WTC11 (cell line): ENCODE measurements at regions not wholly inside any gene's neighbourhood (a gene's known extent, or its start where the extent isn't known, plus 50 kb on each side); places are given as distances from the start of the nearest gene placed in this dataset.

ENCODE experiments used
- ATAC-seq: fragments of 200-7000 bp; cut with Tn5 transposase; 2 replicates; pipeline ENCODE4 v1.10.0; 2021; ENCODE audit warnings: mild to moderate bottlenecking, moderate library complexity
- CTCF ChIA-PET: fragments of 300-600 bp; sonication (Branson Sonifier 250); formaldehyde crosslinking; loops from one replicate; lab custom pipeline; 2021; ENCODE audit warnings: antibody characterized with exemption; lab: Charles Lee
- POLR2A ChIA-PET: fragments of 350-600 bp; sonication (Branson Sonifier 250); formaldehyde crosslinking; loops from one replicate; lab custom pipeline; 2021; ENCODE audit warnings: antibody characterized with exemption; lab: Charles Lee
- DNase-seq: peaks from one replicate; pipeline ENCODE4 v3.0.0; 2021; ENCODE audit warnings: low spot score
- H3K27ac Mint-ChIP-seq: 2 replicates; pipeline ENCODE4 v1.8.0; 2021; ENCODE audit warnings: mixed read lengths
- H3K27me3 Mint-ChIP-seq: 2 replicates; pipeline ENCODE4 v1.8.0; 2021; ENCODE audit warnings: low read depth, mild to moderate bottlenecking, moderate library complexity, mixed read lengths
- H3K36me3 Mint-ChIP-seq: 2 replicates; pipeline ENCODE4 v1.8.0; 2021; ENCODE audit warnings: mixed read lengths
- H3K4me1 Mint-ChIP-seq: 2 replicates; pipeline ENCODE4 v1.8.0; 2022; ENCODE audit warnings: mixed read lengths
- H3K4me3 Mint-ChIP-seq: 2 replicates; pipeline ENCODE4 v1.8.0; 2021; ENCODE audit warnings: mild to moderate bottlenecking, moderate library complexity, mixed read lengths
- H3K9me3 Mint-ChIP-seq: 2 replicates; pipeline ENCODE4 v1.8.0; 2021; ENCODE audit warnings: mixed read lengths
- CREB1 ChIP-seq: sonication (generic); formaldehyde crosslinking; IDR thresholded peaks from 2 replicates; pipeline ENCODE4 v1.8.0; 2023; ENCODE audit warnings: mild to moderate bottlenecking, missing genetic modification reagents
- GRHL2 ChIP-seq: fragments of 250-450 bp; sonication (Bioruptor Pico); IDR thresholded peaks from 2 replicates; pipeline ENCODE4 v1.8.0; 2022; ENCODE audit warnings: mild to moderate bottlenecking, moderate library complexity; ENCODE audit not compliant: insufficient replicate concordance, severe bottlenecking
- HMGA2 ChIP-seq: fragments of 250-450 bp; sonication (Bioruptor Pico); IDR thresholded peaks from 2 replicates; pipeline ENCODE4 v1.4.0; 2021; ENCODE audit warnings: mild to moderate bottlenecking, moderate library complexity
- JUN ChIP-seq: sonication (generic); formaldehyde crosslinking; IDR thresholded peaks from 2 replicates; pipeline ENCODE4 v1.8.0; 2023; ENCODE audit warnings: mild to moderate bottlenecking, missing genetic modification reagents
- MXD4 ChIP-seq: fragments of 250-450 bp; sonication (Bioruptor Pico); IDR thresholded peaks from 2 replicates; pipeline ENCODE4 v1.8.0; 2021; ENCODE audit warnings: mild to moderate bottlenecking, moderate library complexity, borderline replicate concordance
- NFATC4 ChIP-seq: fragments of 250-450 bp; sonication (Bioruptor Pico); IDR thresholded peaks from 2 replicates; pipeline ENCODE4 v1.9.0; 2021; ENCODE audit warnings: mild to moderate bottlenecking
- OVOL2 ChIP-seq: fragments of 250-450 bp; sonication (Bioruptor Pico); IDR thresholded peaks from 2 replicates; pipeline ENCODE4 v1.9.0; 2021; ENCODE audit warnings: mild to moderate bottlenecking, borderline replicate concordance
- SOX15 ChIP-seq: fragments of 250-450 bp; sonication (Bioruptor Pico); IDR thresholded peaks from 2 replicates; pipeline ENCODE4 v1.9.0; 2021; ENCODE audit warnings: mild to moderate bottlenecking
- SP1 ChIP-seq: sonication (generic); formaldehyde crosslinking; conservative IDR thresholded peaks from 2 replicates; pipeline ENCODE4 v1.8.1; 2022; ENCODE audit warnings: missing genetic modification reagents
- ZBTB21 ChIP-seq: sonication (generic); formaldehyde crosslinking; IDR thresholded peaks from 2 replicates; pipeline ENCODE4 v1.8.1; 2023; ENCODE audit warnings: mild to moderate bottlenecking, missing genetic modification reagents, borderline replicate concordance
- ZNF219 ChIP-seq: sonication (generic); formaldehyde crosslinking; IDR thresholded peaks from 2 replicates; pipeline ENCODE4 v1.8.0; 2023; ENCODE audit warnings: missing genetic modification reagents, mild to moderate bottlenecking, borderline replicate concordance
- ZNF232 ChIP-seq: sonication (generic); formaldehyde crosslinking; IDR thresholded peaks from 2 replicates; pipeline ENCODE4 v1.8.0; 2022; ENCODE audit warnings: mild to moderate bottlenecking, missing genetic modification reagents
- ZNF263 ChIP-seq: sonication (generic); formaldehyde crosslinking; IDR thresholded peaks from 2 replicates; pipeline ENCODE4 v1.8.1; 2022; ENCODE audit warnings: low read depth, mild to moderate bottlenecking, moderate library complexity, missing genetic modification reagents
- ZNF317 ChIP-seq: sonication (generic); formaldehyde crosslinking; IDR thresholded peaks from 2 replicates; pipeline ENCODE4 v1.8.1; 2023; ENCODE audit warnings: low read depth, mild to moderate bottlenecking, moderate library complexity, missing genetic modification reagents, borderline replicate concordance
- ZNF671 ChIP-seq: fragments of 250-450 bp; sonication (Bioruptor Pico); IDR thresholded peaks from 2 replicates; pipeline ENCODE4 v1.8.0; 2021; ENCODE audit warnings: mild to moderate bottlenecking
- TF ChIP-seq, protein P1 (sequence below): fragments of 250-450 bp; sonication (Bioruptor Pico); IDR thresholded peaks from 2 replicates; pipeline ENCODE4 v1.9.0; 2021; ENCODE audit warnings: mild to moderate bottlenecking
- TF ChIP-seq, protein P2 (sequence below): sonication (generic); formaldehyde crosslinking; IDR thresholded peaks from 2 replicates; pipeline ENCODE4 v1.8.0; 2023; ENCODE audit warnings: mild to moderate bottlenecking, missing genetic modification reagents
- TF ChIP-seq, protein P3 (sequence below): sonication (generic); formaldehyde crosslinking; IDR thresholded peaks from 2 replicates; pipeline ENCODE4 v1.8.0; 2023; ENCODE audit warnings: missing genetic modification reagents
- TF ChIP-seq, protein P4 (sequence below): sonication (generic); formaldehyde crosslinking; conservative IDR thresholded peaks from 2 replicates; pipeline ENCODE4 v1.8.1; 2022; ENCODE audit warnings: mild to moderate bottlenecking, missing genetic modification reagents

DNA sequence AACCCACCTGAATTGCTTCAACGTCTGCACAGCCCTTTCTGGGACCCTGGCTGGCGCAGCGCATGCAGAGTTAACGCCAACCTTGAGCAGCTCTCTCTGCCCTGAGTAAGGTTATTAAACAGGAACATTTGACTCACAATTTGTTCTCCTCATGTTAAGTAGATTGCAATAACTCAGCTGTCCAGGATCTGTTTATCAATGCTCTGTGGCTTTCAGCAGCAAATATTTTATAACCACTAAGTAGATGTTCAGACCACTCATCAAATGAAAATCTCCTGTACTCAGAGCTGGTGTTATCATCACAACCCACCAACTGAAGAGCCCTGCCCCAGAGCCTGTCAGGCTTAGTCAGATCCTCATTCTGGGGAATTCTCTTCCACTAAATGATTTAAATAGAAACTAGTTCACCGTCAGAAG is 403.0 kb downstream of the ZNF608 start (continued):
- TF ChIP-seq, protein P1, sequence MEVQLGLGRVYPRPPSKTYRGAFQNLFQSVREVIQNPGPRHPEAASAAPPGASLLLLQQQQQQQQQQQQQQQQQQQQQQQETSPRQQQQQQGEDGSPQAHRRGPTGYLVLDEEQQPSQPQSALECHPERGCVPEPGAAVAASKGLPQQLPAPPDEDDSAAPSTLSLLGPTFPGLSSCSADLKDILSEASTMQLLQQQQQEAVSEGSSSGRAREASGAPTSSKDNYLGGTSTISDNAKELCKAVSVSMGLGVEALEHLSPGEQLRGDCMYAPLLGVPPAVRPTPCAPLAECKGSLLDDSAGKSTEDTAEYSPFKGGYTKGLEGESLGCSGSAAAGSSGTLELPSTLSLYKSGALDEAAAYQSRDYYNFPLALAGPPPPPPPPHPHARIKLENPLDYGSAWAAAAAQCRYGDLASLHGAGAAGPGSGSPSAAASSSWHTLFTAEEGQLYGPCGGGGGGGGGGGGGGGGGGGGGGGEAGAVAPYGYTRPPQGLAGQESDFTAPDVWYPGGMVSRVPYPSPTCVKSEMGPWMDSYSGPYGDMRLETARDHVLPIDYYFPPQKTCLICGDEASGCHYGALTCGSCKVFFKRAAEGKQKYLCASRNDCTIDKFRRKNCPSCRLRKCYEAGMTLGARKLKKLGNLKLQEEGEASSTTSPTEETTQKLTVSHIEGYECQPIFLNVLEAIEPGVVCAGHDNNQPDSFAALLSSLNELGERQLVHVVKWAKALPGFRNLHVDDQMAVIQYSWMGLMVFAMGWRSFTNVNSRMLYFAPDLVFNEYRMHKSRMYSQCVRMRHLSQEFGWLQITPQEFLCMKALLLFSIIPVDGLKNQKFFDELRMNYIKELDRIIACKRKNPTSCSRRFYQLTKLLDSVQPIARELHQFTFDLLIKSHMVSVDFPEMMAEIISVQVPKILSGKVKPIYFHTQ (CRISPR knock-in tag) = no peak
- TF ChIP-seq GRHL2 (CRISPR knock-in tag) (no peak), OVOL2 (CRISPR knock-in tag) (no peak), JUN (no peak), CREB1 (CRISPR knock-in tag) (no peak), HMGA2 (CRISPR knock-in tag) (no peak), ZNF317 (CRISPR knock-in tag) (no peak), ZNF219 (CRISPR knock-in tag) (no peak)

DNA sequence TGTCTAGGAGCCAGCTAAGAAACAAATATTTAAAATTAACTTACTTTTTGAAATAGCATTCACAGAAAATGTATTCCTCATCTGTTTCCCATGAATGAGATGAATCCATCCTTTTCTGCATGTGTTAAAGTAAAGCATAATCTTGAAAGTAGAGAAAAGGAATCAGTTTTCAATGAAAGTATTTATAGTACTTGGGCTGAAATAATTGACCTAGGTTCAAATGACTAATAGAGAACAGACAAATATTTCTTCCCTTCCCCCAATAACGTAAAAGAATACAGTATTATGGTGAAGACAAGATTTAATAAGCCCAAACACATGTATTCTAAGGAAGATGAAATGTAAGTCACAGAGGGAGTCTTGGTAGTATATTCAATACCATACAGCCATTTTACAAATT is 403.5 kb downstream of the ZNF608 start:
- POLR2A ChIA-PET = no interaction called here
- peaks cover 6% of the 10 kb centered on the region for H3K9me3 Mint-ChIP-seq
- ATAC-seq (no peak), DNase-seq (no peak)
- CTCF ChIA-PET = no interaction called here
- no peak overlapping the region for H3K27ac Mint-ChIP-seq
- no peak overlapping the region for H3K4me3 Mint-ChIP-seq
- no peaks in the 10 kb centered on the region; the same call in 1 of the 2 replicates for H3K27me3 Mint-ChIP-seq
- H3K36me3 Mint-ChIP-seq = peaks cover 4% of the 10 kb centered on the region
- peaks cover 8% of the 10 kb centered on the region for H3K4me1 Mint-ChIP-seq
- no peak for TF ChIP-seq SP1 (CRISPR knock-in tag)
- TF ChIP-seq, protein P1 (CRISPR knock-in tag) = no peak
- no peak for TF ChIP-seq ZNF232
- no peak for TF ChIP-seq ZNF263 (CRISPR knock-in tag)
- no peak for TF ChIP-seq MXD4 (CRISPR knock-in tag)
- TF ChIP-seq SOX15 = no peak
- no peak for TF ChIP-seq ZBTB21
- no peak for TF ChIP-seq ZNF671 (CRISPR knock-in tag)
- no peak for TF ChIP-seq ZNF317 (CRISPR knock-in tag)
- TF ChIP-seq, protein P2, sequence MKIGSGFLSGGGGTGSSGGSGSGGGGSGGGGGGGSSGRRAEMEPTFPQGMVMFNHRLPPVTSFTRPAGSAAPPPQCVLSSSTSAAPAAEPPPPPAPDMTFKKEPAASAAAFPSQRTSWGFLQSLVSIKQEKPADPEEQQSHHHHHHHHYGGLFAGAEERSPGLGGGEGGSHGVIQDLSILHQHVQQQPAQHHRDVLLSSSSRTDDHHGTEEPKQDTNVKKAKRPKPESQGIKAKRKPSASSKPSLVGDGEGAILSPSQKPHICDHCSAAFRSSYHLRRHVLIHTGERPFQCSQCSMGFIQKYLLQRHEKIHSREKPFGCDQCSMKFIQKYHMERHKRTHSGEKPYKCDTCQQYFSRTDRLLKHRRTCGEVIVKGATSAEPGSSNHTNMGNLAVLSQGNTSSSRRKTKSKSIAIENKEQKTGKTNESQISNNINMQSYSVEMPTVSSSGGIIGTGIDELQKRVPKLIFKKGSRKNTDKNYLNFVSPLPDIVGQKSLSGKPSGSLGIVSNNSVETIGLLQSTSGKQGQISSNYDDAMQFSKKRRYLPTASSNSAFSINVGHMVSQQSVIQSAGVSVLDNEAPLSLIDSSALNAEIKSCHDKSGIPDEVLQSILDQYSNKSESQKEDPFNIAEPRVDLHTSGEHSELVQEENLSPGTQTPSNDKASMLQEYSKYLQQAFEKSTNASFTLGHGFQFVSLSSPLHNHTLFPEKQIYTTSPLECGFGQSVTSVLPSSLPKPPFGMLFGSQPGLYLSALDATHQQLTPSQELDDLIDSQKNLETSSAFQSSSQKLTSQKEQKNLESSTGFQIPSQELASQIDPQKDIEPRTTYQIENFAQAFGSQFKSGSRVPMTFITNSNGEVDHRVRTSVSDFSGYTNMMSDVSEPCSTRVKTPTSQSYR = no peak
- TF ChIP-seq, protein P3, sequence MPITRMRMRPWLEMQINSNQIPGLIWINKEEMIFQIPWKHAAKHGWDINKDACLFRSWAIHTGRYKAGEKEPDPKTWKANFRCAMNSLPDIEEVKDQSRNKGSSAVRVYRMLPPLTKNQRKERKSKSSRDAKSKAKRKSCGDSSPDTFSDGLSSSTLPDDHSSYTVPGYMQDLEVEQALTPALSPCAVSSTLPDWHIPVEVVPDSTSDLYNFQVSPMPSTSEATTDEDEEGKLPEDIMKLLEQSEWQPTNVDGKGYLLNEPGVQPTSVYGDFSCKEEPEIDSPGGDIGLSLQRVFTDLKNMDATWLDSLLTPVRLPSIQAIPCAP (CRISPR knock-in tag) = no peak
- no peak for TF ChIP-seq NFATC4 (CRISPR knock-in tag)
- TF ChIP-seq, protein P4, sequence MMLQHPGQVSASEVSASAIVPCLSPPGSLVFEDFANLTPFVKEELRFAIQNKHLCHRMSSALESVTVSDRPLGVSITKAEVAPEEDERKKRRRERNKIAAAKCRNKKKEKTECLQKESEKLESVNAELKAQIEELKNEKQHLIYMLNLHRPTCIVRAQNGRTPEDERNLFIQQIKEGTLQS (CRISPR knock-in tag) = no peak
